PC-3 (cell line): ENCODE measurements at regions not wholly inside any gene's neighbourhood (a gene's known extent, or its start where the extent isn't known, plus 50 kb on each side); places are given as distances from the start of the nearest gene placed in this dataset.

Experiments
- ATAC-seq: fragments of 200-7000 bp; cut with Tn5 transposase; 2 replicates; pipeline ENCODE4 v1.9.1; 2020; ENCODE audit warnings: mild to moderate bottlenecking, moderate library complexity
- BruUV-seq: library from RNA; stranded (reverse); fragments of 400-500 nt; replicated peaks from 2 replicates; lab custom pipeline; 2021; lab: Mats Ljungman, UMichigan
- CTCF ChIA-PET: fragments of 300-600 bp; sonication (Branson Sonifier 250); formaldehyde crosslinking; loops from one replicate; lab custom pipeline; 2022; ENCODE audit warnings: antibody characterized with exemption; lab: Charles Lee
- POLR2A ChIA-PET: fragments of 300-600 bp; sonication (Branson Sonifier 250); formaldehyde crosslinking; loops from one replicate; lab custom pipeline; 2022; ENCODE audit warnings: antibody characterized with exemption; ENCODE audit not compliant: unreplicated experiment; lab: Charles Lee
- DNase-seq: peaks from one replicate; pipeline ENCODE4 v3.0.0-alpha.2; 2015
- H2AFZ ChIP-seq: fragments of 300-600 bp; sonication (generic); 2 replicates; pipeline ENCODE4 v1.6.0; 2016; ENCODE audit warnings: antibody characterized with exemption, low read length
- H3F3A ChIP-seq: fragments of 300-600 bp; sonication (generic); one replicate; pipeline ENCODE4 v1.6.0; 2017; ENCODE audit warnings: antibody characterized with exemption, low read length, control low read depth, mild to moderate bottlenecking; ENCODE audit not compliant: unreplicated experiment
- H3K27ac ChIP-seq: fragments of 300-600 bp; sonication (generic); 2 replicates; pipeline ENCODE4 v1.5.1; 2016; ENCODE audit warnings: mild to moderate bottlenecking, low read length
- H3K27me3 ChIP-seq: fragments of 300-600 bp; sonication (generic); 2 replicates; pipeline ENCODE4 v1.6.1; 2016; ENCODE audit warnings: low read length, mixed read lengths
- H3K36me3 ChIP-seq: fragments of 300-600 bp; sonication (generic); 2 replicates; pipeline ENCODE4 v1.6.1; 2016; ENCODE audit warnings: low read depth, mixed run types, low read length, mixed read lengths
- H3K4me1 ChIP-seq: fragments of 300-600 bp; sonication (generic); 2 replicates; pipeline ENCODE4 v1.5.1; 2016; ENCODE audit warnings: low read length; ENCODE audit not compliant: insufficient read depth
- H3K4me2 ChIP-seq: fragments of 300-600 bp; sonication (generic); 2 replicates; pipeline ENCODE4 v1.6.0; 2016; ENCODE audit warnings: low read length
- H3K4me3 ChIP-seq: fragments of 300-600 bp; sonication (generic); 2 replicates; pipeline ENCODE4 v1.5.1; 2016; ENCODE audit warnings: mild to moderate bottlenecking, low read length, mixed read lengths
- H3K79me2 ChIP-seq: fragments of 300-600 bp; sonication (generic); 2 replicates; pipeline ENCODE4 v1.6.1; 2017; ENCODE audit warnings: low read length, mixed read lengths
- H3K9ac ChIP-seq: fragments of 300-600 bp; sonication (generic); 2 replicates; pipeline ENCODE4 v1.6.0; 2016; ENCODE audit warnings: mild to moderate bottlenecking, low read length
- H3K9me2 ChIP-seq: fragments of 300-600 bp; sonication (generic); replicated peaks from 2 replicates; pipeline ENCODE4 v1.6.1; 2016; ENCODE audit warnings: mixed run types, low read length, mixed read lengths
- H3K9me3 ChIP-seq: fragments of 300-600 bp; sonication (generic); 2 replicates; pipeline ENCODE4 v1.6.1; 2016; ENCODE audit warnings: low read length, mixed read lengths
- H4K20me1 ChIP-seq: fragments of 300-600 bp; sonication (generic); 2 replicates; pipeline ENCODE4 v1.6.1; 2016; ENCODE audit warnings: low read length, mixed read lengths
- EZH2 ChIP-seq: fragments of 300-600 bp; sonication (generic); IDR thresholded peaks from one replicate; pipeline ENCODE4 v1.6.1; 2017; ENCODE audit warnings: antibody characterized with exemption, mild to moderate bottlenecking, low read length; ENCODE audit not compliant: unreplicated experiment
- EZH2phosphoT487 ChIP-seq: fragments of 300-600 bp; sonication (generic); IDR thresholded peaks from 2 replicates; pipeline ENCODE4 v1.6.1; 2018; ENCODE audit warnings: mild to moderate bottlenecking, antibody characterized with exemption, low read length, borderline replicate concordance
- intact Hi-C: fragments of 100-400 bp; cut with micrococcal nuclease; formaldehyde crosslinking; loops from 2 replicates; pipeline ENCODE4 v1.9.0; 2023
- TF ChIP-seq, protein P1 (sequence below): fragments of 300-600 bp; sonication (generic); conservative IDR thresholded peaks from 2 replicates; pipeline ENCODE4 v1.5.1; 2017; ENCODE audit warnings: antibody characterized with exemption, low read depth, mild to moderate bottlenecking, low read length

DNA sequence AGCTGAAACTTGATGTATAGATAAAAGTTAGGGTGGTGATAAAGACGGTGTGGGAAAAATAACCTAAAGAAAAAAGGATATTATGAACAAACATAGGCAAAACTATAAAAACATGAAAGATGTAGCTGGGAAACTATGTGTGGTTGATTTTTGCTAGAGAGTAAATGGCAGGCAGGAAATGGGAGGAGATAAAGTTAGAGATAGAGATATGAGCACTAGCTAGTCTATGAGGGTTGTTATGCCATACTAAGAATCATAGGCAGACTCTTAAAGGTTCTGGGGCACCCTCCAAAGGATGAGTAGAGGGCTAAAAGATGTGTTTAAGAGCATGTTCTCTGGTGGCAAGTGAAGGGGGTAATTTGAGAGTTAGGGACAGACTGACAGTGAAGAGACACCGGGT lies 1109.2 kb downstream of the GATA3 start:
- Histone ChIP-seq H2AFZ (no peak overlapping the region), H3K36me3 (no peaks in the 10 kb centered on the region), H4K20me1 (no peaks in the 10 kb centered on the region), H3K9ac (no peak overlapping the region), H3K79me2 (no peaks in the 10 kb centered on the region), H3K9me2 (no peaks in the 10 kb centered on the region), H3K4me3 (no peak overlapping the region), H3F3A (no peaks in the 10 kb centered on the region), H3K4me1 (no peaks in the 10 kb centered on the region), H3K27me3 (0 out of 2 replicates have a peak, but pooled peaks cover 11% of the 10 kb centered on the region), H3K4me2 (no peak overlapping the region), H3K27ac (no peak overlapping the region), H3K9me3 (no peaks in the 10 kb centered on the region)
- BruUV-seq: no TSS peak
- ChIA-PET POLR2A (no interaction called here), CTCF (no interaction called here)
- ATAC-seq (no peak), DNase-seq (no peak)
- TF ChIP-seq EZH2phosphoT487: no peak
- TF ChIP-seq EZH2: no peak
- TF ChIP-seq, protein P1, sequence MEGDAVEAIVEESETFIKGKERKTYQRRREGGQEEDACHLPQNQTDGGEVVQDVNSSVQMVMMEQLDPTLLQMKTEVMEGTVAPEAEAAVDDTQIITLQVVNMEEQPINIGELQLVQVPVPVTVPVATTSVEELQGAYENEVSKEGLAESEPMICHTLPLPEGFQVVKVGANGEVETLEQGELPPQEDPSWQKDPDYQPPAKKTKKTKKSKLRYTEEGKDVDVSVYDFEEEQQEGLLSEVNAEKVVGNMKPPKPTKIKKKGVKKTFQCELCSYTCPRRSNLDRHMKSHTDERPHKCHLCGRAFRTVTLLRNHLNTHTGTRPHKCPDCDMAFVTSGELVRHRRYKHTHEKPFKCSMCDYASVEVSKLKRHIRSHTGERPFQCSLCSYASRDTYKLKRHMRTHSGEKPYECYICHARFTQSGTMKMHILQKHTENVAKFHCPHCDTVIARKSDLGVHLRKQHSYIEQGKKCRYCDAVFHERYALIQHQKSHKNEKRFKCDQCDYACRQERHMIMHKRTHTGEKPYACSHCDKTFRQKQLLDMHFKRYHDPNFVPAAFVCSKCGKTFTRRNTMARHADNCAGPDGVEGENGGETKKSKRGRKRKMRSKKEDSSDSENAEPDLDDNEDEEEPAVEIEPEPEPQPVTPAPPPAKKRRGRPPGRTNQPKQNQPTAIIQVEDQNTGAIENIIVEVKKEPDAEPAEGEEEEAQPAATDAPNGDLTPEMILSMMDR: no peak
- intact Hi-C loops: no loop called here

DNA sequence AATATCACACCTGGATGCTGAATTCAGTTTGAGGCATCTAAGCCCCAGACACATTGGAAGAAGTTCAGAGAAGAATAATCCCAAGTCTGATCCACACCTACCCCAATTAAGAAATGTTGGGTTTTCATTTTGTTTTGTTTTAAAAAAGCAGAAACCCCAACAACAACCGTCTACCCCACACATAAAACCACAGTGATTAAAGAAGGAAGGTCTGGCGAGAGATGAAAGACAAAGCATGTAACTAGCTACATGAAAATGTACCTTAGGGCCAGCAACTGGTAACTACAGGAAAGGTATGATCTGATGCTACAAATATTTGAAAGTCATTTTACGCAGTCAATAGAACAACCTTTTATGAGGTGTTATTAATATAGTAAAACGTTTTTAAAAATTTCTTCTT lies 1112.3 kb downstream of the GATA3 start:
- no peaks in the 10 kb centered on the region for H3F3A ChIP-seq
- H4K20me1 ChIP-seq: no peaks in the 10 kb centered on the region
- H3K4me1 ChIP-seq: no peaks in the 10 kb centered on the region
- no peak overlapping the region for H3K4me3 ChIP-seq
- no peak overlapping the region for H3K27ac ChIP-seq
- H3K36me3 ChIP-seq: no peaks in the 10 kb centered on the region
- no peaks in the 10 kb centered on the region for H3K79me2 ChIP-seq
- H3K4me2 ChIP-seq: no peak overlapping the region
- no peak overlapping the region for H3K9ac ChIP-seq
- no peaks in the 10 kb centered on the region for H3K9me3 ChIP-seq
- no peak for DNase-seq
- H3K9me2 ChIP-seq: no peaks in the 10 kb centered on the region
- ChIA-PET POLR2A (no interaction called here), CTCF (no interaction called here)
- no peak for ATAC-seq
- intact Hi-C loops: no loop called here
- H2AFZ ChIP-seq: no peak overlapping the region
- TF ChIP-seq, protein P1: no peak
- TF ChIP-seq EZH2phosphoT487 (no peak), EZH2 (no peak)
- H3K27me3 ChIP-seq: 0 out of 2 replicates have a peak, but pooled peaks cover 11% of the 10 kb centered on the region
- no TSS peak for BruUV-seq

DNA sequence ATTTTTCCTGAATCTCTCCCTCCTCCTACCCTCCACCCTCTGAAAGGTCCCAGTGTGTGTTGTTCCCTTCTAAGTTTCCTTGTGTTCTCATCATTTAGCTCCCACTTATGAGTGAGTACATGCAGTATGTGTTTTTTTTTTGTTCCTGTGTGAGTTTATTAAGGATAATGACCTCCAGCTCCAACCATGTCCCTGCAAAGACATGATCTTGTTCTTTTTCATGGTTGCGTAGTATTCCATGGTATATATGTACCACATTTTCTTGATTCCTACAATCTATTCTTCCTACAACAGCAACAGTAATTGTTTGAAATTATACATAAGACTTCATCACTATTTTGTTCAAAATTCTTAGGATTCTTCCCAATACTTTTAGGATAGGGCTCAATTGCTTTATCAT lies 1117.8 kb downstream of the GATA3 start:
- Histone ChIP-seq H3K79me2 (no peaks in the 10 kb centered on the region), H3K27ac (no peak overlapping the region), H3K27me3 (0 out of 2 replicates have a peak, but pooled peaks cover 11% of the 10 kb centered on the region), H3K4me2 (no peak overlapping the region), H3K4me3 (no peak overlapping the region), H3K36me3 (no peaks in the 10 kb centered on the region), H4K20me1 (no peaks in the 10 kb centered on the region), H3K9ac (no peak overlapping the region), H3K4me1 (no peaks in the 10 kb centered on the region), H3F3A (no peaks in the 10 kb centered on the region), H3K9me3 (no peaks in the 10 kb centered on the region), H2AFZ (no peak overlapping the region), H3K9me2 (no peaks in the 10 kb centered on the region)
- no TSS peak for BruUV-seq
- intact Hi-C loops: no loop called here
- TF ChIP-seq, protein P1: no peak
- TF ChIP-seq EZH2: no peak
- TF ChIP-seq EZH2phosphoT487: no peak
- ChIA-PET POLR2A (no interaction called here), CTCF (no interaction called here)
- DNase-seq (no peak), ATAC-seq (no peak)
